LNCAP (cell line): ENCODE measurements at regions not wholly inside any gene's neighbourhood (a gene's known extent, or its start where the extent isn't known, plus 50 kb on each side); places are given as distances from the start of the nearest gene placed in this dataset.

Experiments used
- TF ChIP-seq, protein P1 (sequence below): fragments of 450-650 bp; IDR thresholded peaks from 2 replicates; pipeline ENCODE4 v1.5.1; 2017; ENCODE audit warnings: mild to moderate bottlenecking

- TF ChIP-seq, protein P1, sequence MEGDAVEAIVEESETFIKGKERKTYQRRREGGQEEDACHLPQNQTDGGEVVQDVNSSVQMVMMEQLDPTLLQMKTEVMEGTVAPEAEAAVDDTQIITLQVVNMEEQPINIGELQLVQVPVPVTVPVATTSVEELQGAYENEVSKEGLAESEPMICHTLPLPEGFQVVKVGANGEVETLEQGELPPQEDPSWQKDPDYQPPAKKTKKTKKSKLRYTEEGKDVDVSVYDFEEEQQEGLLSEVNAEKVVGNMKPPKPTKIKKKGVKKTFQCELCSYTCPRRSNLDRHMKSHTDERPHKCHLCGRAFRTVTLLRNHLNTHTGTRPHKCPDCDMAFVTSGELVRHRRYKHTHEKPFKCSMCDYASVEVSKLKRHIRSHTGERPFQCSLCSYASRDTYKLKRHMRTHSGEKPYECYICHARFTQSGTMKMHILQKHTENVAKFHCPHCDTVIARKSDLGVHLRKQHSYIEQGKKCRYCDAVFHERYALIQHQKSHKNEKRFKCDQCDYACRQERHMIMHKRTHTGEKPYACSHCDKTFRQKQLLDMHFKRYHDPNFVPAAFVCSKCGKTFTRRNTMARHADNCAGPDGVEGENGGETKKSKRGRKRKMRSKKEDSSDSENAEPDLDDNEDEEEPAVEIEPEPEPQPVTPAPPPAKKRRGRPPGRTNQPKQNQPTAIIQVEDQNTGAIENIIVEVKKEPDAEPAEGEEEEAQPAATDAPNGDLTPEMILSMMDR: no peak
Observed at GRCh38 chr1:30418939-30419720, 304.3 kb downstream of the MATN1 start.

- TF ChIP-seq, protein P1: no peak
Observed at GRCh38 chr1:30418061-30418938, 305.1 kb downstream of the MATN1 start.

DNA sequence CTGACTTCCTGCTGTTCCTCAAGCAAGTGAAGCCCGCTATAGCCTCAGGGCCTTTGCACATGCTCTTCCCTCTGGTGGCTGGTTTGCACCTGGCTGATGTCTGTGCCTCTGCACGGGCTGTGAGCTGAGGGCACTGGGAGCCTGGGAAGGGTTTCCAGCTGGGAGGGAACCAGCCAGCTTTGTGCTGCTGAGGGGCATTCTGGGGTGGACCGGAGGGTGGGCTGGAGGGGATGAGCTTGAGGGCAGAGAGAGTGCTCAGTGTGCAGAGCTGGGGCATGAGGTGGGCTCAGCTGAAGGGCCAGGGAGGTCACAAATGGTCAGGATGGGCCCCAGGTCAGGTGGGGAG, 305.7 kb downstream of the MATN1 start:
- TF ChIP-seq, protein P1: no peak

GRCh38 chr1:30417001-30417700, 306.2 kb downstream of the MATN1 start:
- TF ChIP-seq, protein P1: no peak

- TF ChIP-seq, protein P1: no peak
Observed at GRCh38 chr1:30416221-30416820, 307.1 kb downstream of the MATN1 start.

DNA sequence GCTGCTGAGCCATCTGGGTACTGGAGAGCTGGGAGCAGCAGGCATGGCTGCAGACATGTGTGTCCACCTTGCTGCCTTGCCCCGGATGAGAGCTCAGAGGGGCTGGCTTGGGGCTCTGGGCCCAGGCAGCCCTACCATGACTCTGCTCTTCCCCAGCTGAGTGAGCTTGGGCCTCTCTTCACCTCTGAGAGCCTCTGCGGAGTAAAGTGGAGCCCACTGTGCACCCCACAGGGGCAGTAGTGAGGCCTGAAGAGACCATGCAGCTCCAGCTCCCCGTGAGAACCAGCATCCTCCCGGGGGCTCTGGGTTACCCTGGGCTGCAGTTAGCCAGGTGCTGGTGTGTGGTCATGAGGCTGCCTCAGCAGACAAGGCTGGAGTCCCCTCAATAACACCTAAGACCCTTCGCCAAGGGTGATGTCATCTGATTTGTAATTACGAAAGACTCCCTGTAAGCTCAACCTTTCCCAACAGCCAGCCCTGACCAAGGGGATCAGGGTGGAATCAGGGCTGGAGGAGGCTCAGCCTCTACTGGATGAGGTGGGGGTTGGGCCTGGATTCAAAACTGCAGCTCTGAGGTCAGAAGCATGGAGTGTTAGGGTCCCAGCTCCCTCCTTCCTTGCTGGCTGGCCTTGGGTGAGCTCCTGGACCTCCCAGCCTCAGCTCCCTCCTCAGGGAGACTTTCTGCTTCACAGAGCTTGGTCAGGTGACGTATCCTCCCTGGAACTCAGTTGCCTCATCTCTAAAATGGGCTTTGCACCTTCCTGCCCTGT, 308.0 kb downstream of the MATN1 start:
- TF ChIP-seq, protein P1: no peak

DNA sequence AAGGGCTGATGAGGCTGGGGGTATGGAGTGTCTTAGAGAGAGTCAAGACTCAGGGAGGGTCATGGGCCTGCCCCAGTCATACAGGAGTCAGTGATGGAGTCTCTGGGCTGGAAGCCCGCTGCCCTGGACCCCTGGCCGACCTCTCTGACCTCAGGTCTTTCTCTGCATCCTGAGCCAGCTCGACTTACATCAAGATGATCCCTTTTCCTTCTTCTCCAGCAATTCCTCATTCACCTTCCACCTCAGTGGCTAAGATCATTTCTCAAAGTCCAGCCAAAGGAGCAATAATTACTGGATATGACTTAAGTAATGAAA, 308.6 kb downstream of the MATN1 start:
- TF ChIP-seq, protein P1: no peak
